GM19238 (cell line): ENCODE measurements at regions not wholly inside any gene's neighbourhood (a gene's known extent, or its start where the extent isn't known, plus 50 kb on each side); places are given as distances from the start of the nearest gene placed in this dataset.

Experiments used
- DNase-seq: peaks from one replicate; pipeline ENCODE4 v3.0.0; 2011; ENCODE audit warnings: low spot score; ENCODE audit not compliant: insufficient read length

- no peak for DNase-seq
Measured at GRCh38 chr11:122235615-122236014, 119.6 kb upstream of the BLID start.

DNA sequence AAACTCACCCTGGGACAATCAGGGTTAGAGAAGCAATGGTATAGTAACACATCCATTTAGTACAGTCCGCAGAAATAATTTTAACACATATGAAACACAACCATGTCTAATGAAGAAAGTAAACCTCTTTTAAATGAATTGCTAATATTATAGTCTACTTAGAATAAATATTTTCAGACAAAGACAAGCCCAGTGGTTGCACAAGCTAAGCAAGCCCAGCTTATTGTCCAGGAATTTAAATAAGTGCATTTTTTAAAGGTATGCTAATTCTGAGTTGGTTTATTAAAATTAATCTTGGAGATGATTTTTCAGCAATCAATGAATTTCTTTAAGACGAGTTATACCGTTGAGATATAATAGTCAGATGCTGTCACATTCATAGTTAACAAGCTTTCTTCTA lies 118.8 kb upstream of the BLID start:
- no peak for DNase-seq

DNA sequence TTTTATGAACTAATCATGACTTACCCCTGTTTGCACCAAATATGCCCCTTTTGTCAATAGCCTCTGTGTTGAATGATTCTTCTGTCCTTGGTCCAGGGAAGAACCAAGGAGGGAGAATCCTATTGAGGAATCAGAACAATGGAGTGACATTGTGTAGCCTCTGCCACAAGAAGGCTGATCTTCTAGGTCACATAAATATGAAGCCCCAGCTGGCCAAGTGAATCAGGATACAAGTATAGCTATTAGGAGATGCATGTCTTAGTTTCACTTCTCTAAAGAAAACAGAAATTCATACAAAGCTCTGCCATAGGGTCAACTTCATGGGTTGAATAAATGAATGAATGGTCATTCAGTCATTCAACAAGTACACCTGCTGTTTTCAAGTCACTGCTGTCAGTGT lies 118.2 kb upstream of the BLID start:
- DNase-seq: no peak

- no peak for DNase-seq
Measured at GRCh38 chr11:122232985-122233384, 117.0 kb upstream of the BLID start.

- no peak for DNase-seq
Measured at GRCh38 chr11:122230385-122230755, 114.4 kb upstream of the BLID start.

- DNase-seq: no peak
Measured at GRCh38 chr11:122229481-122230384, 113.7 kb upstream of the BLID start.

GRCh38 chr11:122229078-122229477 lies 113.1 kb upstream of the BLID start:
- DNase-seq: no peak

DNA sequence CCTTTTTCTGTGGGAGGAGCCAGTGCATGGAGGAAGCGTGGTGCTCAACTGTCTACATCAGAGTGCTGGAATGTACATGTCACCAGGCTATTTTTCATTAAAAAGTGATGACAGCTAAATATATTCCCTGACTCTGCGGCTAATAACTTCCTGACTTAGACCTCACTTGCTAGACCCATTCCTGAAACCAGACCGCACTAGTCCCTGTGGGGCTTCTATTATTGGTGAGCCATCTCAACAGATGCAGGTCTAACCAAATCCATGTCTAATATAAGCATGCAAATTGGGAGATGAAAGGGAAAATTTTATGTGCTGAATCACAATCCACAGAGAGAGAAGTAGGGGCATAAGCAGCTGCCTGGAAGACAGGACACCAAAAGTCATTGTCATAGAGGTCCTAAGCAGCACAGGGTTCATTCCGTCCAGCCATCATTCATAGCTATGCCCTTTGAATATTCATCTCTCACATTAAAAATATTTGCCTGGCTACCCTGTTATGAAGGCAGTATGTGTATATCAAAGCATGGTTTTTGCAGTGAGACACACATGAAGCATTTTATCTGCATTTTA lies 110.9 kb upstream of the BLID start:
- no peak for DNase-seq

DNA sequence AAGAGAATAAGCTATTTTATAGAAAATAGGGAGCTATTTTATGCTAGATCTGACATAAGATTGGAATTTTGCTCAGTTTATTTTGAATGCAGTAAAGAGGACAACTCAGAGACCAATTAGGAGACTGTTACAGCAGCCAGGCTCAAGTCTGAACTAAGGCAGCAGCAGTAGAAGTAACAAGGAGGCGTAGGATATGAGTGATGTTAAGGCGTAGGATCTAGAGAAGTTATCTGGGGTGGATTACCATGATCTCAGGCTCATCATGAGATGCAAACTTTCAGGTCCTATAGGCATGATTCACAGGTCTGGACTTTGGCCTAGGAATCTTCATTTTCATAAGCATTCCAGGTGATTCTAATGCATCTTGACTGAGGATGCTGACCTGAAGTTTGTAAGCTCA lies 108.9 kb upstream of the BLID start:
- no peak for DNase-seq

DNA sequence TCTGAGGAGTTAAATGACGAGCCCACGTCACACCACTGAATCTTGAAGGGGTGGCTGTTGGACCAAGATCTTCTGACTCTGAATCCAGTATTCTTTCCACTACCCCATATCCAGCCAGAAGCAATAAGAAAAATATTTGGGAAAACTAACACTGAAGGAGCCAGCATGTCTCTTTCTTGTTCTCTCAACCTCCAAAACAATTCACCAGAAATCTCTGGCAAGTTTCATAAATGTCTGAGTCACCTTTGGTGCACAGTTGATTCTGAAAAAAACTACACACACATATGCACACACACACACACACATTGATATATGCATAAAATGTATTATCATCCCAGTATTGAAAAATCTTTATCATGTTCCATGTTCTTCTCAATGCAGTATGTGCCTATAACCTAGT lies 104.3 kb upstream of the BLID start:
- no peak for DNase-seq

GRCh38 chr11:122219791-122220190 lies 103.8 kb upstream of the BLID start:
- DNase-seq: no peak

DNA sequence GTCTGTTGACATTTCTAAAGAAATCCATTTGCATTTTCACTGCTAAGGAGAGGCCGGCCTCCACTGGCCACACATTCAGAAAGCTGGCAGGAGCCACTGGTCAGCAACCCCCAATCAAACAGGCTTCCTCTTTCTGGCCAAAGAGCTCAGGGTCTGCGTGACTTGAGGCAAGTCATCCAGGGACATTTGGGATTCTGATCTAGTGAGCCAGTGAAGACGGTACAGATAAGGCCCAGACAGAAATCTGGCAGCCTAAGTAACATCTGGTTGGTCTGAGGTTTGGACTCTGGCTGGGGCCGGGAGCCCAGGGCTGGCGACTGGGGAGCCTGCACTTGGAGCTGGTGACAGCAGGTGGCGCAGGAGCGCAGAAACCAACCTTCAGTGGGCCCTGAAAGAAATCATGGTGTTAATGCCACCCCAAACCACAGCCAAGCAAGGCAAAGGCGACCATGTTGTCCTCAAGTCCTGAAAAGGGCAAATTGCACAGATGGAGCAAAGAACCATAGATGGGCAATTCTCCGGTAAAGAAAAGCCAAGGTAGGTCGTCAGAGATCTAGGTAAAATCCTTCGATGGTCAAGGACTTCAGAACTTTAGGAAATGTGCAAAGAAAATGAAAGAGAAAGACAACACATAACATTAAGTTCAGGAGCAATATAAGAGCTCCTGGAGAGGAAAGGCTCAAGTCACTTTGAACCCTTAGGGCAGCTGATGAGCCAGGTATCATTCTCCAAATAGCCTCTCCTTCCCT lies 99.4 kb upstream of the BLID start:
- DNase-seq: peak; percentile 25

DNA sequence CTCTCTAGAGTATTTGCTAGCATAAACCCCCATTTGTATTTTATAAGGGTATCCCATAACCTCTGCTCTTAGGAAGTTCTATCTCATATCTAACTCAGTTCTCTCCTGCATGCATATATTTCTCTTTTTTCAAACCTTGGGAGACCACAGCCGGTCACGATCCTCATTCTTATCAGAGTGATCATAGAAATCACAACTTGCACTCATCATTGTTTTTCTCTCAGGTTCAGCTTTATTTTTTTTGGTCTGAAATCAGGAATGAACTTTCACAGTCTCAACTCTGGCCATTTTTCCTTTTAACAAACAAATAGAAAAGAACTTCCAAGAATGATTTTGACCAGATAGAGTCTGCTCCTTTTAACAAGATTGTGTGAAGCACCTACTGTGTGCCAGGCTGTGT lies 98.6 kb upstream of the BLID start:
- no peak for DNase-seq

GRCh38 chr11:122214080-122214479 lies 98.1 kb upstream of the BLID start:
- DNase-seq: no peak

DNA sequence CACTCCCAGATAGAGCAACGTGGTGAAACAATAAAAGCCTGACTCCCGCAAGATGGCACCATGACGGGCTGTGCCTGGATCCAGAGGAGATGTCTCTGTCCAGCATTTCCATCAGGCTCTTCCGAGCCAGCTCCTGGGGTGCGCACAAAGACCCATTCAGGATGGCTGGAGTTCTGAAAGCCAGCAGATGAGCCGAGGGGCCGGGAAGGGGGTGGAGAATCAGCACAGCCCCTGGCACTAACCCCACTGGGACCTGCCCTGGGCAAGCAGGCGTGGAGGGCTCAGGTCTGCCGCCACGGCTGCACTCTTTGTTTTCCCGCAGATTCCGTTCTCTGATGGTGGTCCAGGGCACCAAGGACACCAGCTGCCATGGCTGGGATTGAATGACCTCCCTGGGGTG lies 97.2 kb upstream of the BLID start:
- DNase-seq: no peak

- no peak for DNase-seq
Measured at GRCh38 chr11:122210367-122210997, 94.5 kb upstream of the BLID start.

DNA sequence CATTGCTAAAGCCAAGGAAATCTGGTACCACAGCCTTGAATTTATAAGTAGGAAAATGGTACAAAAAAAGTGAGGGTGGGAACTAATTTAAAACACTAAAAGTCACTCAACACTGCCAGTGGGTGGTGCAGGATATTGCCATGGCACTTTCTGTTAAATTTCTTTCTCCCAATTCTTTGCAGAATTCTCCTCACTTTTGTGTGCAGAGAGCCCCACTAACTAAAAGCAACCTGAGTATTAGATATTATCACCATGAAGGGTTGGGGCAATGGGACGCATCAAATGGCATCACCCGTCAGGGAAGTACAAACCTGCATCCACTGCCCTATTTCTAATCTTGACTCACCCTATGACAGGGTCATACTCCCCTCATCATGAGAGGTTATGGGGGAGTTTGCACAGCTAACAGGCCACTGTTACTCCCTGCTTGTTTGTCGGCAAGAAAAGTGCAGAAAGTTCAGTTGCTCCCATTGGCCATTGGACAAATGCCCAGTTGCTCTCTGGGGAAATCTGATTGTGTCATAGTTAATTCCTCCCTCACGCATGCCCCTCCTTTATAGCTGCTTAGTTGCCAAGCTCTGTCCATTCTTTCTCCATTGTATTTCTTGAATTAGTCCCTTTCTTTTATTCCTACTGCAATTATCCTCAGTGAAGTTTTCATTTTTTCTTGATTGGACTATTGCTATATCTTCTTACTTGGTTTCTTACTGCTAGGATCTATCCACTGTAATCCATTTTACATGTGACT lies 93.8 kb upstream of the BLID start:
- no peak for DNase-seq

GRCh38 chr11:122207921-122208764 lies 92.1 kb upstream of the BLID start:
- no peak for DNase-seq

DNA sequence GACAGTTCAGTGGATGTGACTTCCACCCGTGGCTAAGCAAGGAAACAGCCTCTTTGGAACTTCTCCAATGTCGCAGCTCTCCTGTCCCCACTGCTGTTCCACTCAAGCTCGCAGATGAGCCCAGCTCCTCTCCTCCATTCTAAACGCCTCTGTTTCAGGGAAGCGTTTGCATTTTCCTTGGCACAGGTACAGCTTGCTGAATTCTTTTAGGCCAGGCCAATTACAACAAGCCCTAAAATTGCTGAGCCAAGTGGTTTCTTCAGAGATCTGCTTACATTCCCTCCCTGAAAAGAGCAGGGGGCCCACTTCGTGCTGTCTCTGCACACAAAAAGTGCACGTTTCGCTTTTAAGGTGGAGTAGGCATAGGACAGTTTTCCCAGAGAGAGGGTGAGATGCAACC lies 91.5 kb upstream of the BLID start:
- no peak for DNase-seq

DNA sequence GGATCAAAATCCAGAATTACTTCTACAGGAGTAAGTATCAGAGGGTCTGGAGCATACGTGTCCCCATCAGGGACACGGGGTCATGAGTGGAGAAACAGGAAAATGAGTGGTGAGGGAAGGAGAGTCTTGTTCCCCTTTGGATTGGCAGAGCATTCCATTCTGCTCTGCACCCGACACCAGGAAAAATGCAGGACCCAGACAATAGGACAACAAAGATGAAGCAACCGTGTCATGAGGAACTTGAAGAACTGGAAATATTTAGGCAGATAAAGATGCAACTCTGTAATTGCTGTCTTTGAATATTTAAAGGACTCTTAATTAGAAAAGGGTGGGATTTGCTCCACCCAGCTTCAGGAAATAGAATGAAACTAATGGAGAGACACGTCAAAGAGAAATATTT lies 89.0 kb upstream of the BLID start:
- no peak for DNase-seq
